ENCODE measurements at regions not wholly inside any gene's neighbourhood (a gene's known extent, or its start where the extent isn't known, plus 50 kb on each side); places are given as distances from the start of the nearest gene placed in this dataset.

GRCh38 chr5:118441956-118442355, 546.4 kb downstream of the DTWD2 start:
- Histone ChIP-seq H3K4me1 (ENCODE audit: low read length) (no peaks in the 10 kb centered on the region), H2AFZ (ENCODE audit: low read length) (no peak overlapping the region), H3K4me3 (ENCODE audit: low read length) (no peak overlapping the region), H3K9me3 (replicated peaks; ENCODE audit: insufficient read depth, low read length) (no peaks in the 10 kb centered on the region), H3K27ac (ENCODE audit: low read length) (no peak overlapping the region), H3K4me2 (ENCODE audit: low read depth, low read length) (no peak overlapping the region), H4K20me1 (ENCODE audit: insufficient read depth, low read length) (no peaks in the 10 kb centered on the region), H3K79me2 (ENCODE audit: low read length) (no peaks in the 10 kb centered on the region), H3K9ac (ENCODE audit: low read length) (no peak overlapping the region), H3K9me2 (replicated peaks; ENCODE audit: insufficient read depth, low read length) (no peaks in the 10 kb centered on the region), H3K27me3 (replicated peaks; ENCODE audit: insufficient read depth, low read length) (no peaks in the 10 kb centered on the region), H3K36me3 (replicated peaks; ENCODE audit: insufficient read depth, low read length) (no peaks in the 10 kb centered on the region), H3F3A (ENCODE audit: insufficient read depth, low read length) (no peaks in the 10 kb centered on the region)
- DNase-seq: no peak
- TF ChIP-seq EZH2 (optimal IDR thresholded peaks at IDR 0.05; ENCODE audit: low read depth, low read length) (no peak), CTCF (IDR thresholded peaks at IDR 0.05; ENCODE audit: low read length) (no peak), EZH2phosphoT487 (IDR thresholded peaks at IDR 0.05; ENCODE audit: low read length) (no peak)

- H3K27me3 ChIP-seq (replicated peaks; ENCODE audit: insufficient read depth, low read length): no peaks in the 10 kb centered on the region
- H3K9me3 ChIP-seq (replicated peaks; ENCODE audit: insufficient read depth, low read length): no peaks in the 10 kb centered on the region
- DNase-seq: no peak
- no peaks in the 10 kb centered on the region for H3K4me1 ChIP-seq (ENCODE audit: low read length)
- TF ChIP-seq EZH2 (optimal IDR thresholded peaks at IDR 0.05; ENCODE audit: low read depth, low read length): no peak
- TF ChIP-seq CTCF (IDR thresholded peaks at IDR 0.05; ENCODE audit: low read length): no peak
- TF ChIP-seq EZH2phosphoT487 (IDR thresholded peaks at IDR 0.05; ENCODE audit: low read length): no peak
- H3K79me2 ChIP-seq (ENCODE audit: low read length): no peaks in the 10 kb centered on the region
- no peaks in the 10 kb centered on the region for H3F3A ChIP-seq (ENCODE audit: insufficient read depth, low read length)
- no peak overlapping the region for H3K4me2 ChIP-seq (ENCODE audit: low read depth, low read length)
- H3K9ac ChIP-seq (ENCODE audit: low read length): no peak overlapping the region
- no peak overlapping the region for H2AFZ ChIP-seq (ENCODE audit: low read length)
- no peak overlapping the region for H3K27ac ChIP-seq (ENCODE audit: low read length)
- no peaks in the 10 kb centered on the region for H3K36me3 ChIP-seq (replicated peaks; ENCODE audit: insufficient read depth, low read length)
- H3K4me3 ChIP-seq (ENCODE audit: low read length): no peak overlapping the region
- no peaks in the 10 kb centered on the region for H4K20me1 ChIP-seq (ENCODE audit: insufficient read depth, low read length)
- no peaks in the 10 kb centered on the region for H3K9me2 ChIP-seq (replicated peaks; ENCODE audit: insufficient read depth, low read length)
Measured at GRCh38 chr5:118441034-118441433, 547.3 kb downstream of the DTWD2 start.

GRCh38 chr5:118440496-118440895, 547.9 kb downstream of the DTWD2 start:
- no peak overlapping the region for H3K9ac ChIP-seq (ENCODE audit: low read length)
- H3K36me3 ChIP-seq (replicated peaks; ENCODE audit: insufficient read depth, low read length): no peaks in the 10 kb centered on the region
- no peak for TF ChIP-seq EZH2phosphoT487 (IDR thresholded peaks at IDR 0.05; ENCODE audit: low read length)
- no peak for TF ChIP-seq CTCF (IDR thresholded peaks at IDR 0.05; ENCODE audit: low read length)
- TF ChIP-seq EZH2 (optimal IDR thresholded peaks at IDR 0.05; ENCODE audit: low read depth, low read length): no peak
- no peak overlapping the region for H3K4me2 ChIP-seq (ENCODE audit: low read depth, low read length)
- no peaks in the 10 kb centered on the region for H4K20me1 ChIP-seq (ENCODE audit: insufficient read depth, low read length)
- no peak overlapping the region for H3K4me3 ChIP-seq (ENCODE audit: low read length)
- no peaks in the 10 kb centered on the region for H3K79me2 ChIP-seq (ENCODE audit: low read length)
- no peaks in the 10 kb centered on the region for H3F3A ChIP-seq (ENCODE audit: insufficient read depth, low read length)
- no peaks in the 10 kb centered on the region for H3K27me3 ChIP-seq (replicated peaks; ENCODE audit: insufficient read depth, low read length)
- no peaks in the 10 kb centered on the region for H3K9me3 ChIP-seq (replicated peaks; ENCODE audit: insufficient read depth, low read length)
- H3K9me2 ChIP-seq (replicated peaks; ENCODE audit: insufficient read depth, low read length): no peaks in the 10 kb centered on the region
- H3K27ac ChIP-seq (ENCODE audit: low read length): no peak overlapping the region
- H3K4me1 ChIP-seq (ENCODE audit: low read length): no peaks in the 10 kb centered on the region
- H2AFZ ChIP-seq (ENCODE audit: low read length): no peak overlapping the region
- DNase-seq: no peak
